HS-27A (cell line): ENCODE measurements at regions not wholly inside any gene's neighbourhood (a gene's known extent, or its start where the extent isn't known, plus 50 kb on each side); places are given as distances from the start of the nearest gene placed in this dataset.

Experiments used
- DNase-seq: peaks from one replicate; pipeline ENCODE4 v3.0.0-alpha.2; 2012; ENCODE audit warnings: low read depth, missing footprints

GRCh38 chr4:176631611-176632010 is 161.1 kb downstream of the VEGFC start:
- DNase-seq: no peak
